ENCODE measurements at regions not wholly inside any gene's neighbourhood (a gene's known extent, or its start where the extent isn't known, plus 50 kb on each side); places are given as distances from the start of the nearest gene placed in this dataset.

DNA sequence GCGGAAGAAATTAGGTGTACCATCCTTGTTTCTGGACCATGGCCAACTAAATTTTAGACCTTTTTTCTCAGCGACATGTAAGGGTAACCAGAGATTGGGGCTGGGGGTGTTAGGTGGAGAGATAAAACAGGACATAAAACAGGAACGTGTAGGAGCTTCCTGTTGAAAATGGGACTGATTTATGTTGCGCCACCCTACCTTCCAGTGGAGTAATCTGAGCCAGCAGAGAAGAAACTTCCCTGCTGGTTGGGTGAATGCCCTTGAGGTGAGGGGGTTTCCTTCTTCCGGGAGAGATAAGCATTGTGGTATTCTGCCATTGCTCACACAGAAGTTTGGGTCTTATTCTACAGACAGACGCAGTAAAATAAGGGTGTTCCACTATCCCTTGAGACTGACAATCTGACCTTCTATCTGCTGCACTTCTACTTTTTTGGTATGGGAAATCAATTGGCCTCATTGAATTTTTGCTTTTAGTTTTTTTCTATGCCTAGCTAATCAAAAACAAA lies 417.6 kb downstream of the PCNX1 start:
- peak in 1 of 3 donors; percentile 24 for DNase-seq
- Histone ChIP-seq H3K36me3 (ENCODE audit: control insufficient read depth in 4 of 4, insufficient read depth in 4 of 4, low read length in 4 of 4) (no peaks in the 10 kb centered on the region), H3K4me3 (no peak overlapping the region), H3K4me1 (ENCODE audit: control insufficient read depth in 5 of 5, insufficient read depth in 5 of 5, low read length in 5 of 5) (peaks cover 0 to 21% (median 9%) of the 10 kb centered on the region in 5 donors), H3K9ac (ENCODE audit: insufficient read depth in 1 of 2, low read length in 2 of 2) (no peak overlapping the region), H3K9me3 (ENCODE audit: control insufficient read depth in 4 of 4, insufficient read depth in 3 of 4, low read length in 3 of 4) (no peaks in the 10 kb centered on the region), H3K27me3 (ENCODE audit: control insufficient read depth in 3 of 3, insufficient read depth in 3 of 3, low read length in 2 of 3) (no peaks in the 10 kb centered on the region), H3K27ac (ENCODE audit: low read depth in 1 of 2, low read length in 1 of 2) (no peak overlapping the region)
- 22 to 40% methylated on average over 6 of the region's 6 CpGs for WGBS, 2 donors
- ATAC-seq (ENCODE audit: insufficient read depth, low FRiP score) = no peak
- TF ChIP-seq, protein P1, sequence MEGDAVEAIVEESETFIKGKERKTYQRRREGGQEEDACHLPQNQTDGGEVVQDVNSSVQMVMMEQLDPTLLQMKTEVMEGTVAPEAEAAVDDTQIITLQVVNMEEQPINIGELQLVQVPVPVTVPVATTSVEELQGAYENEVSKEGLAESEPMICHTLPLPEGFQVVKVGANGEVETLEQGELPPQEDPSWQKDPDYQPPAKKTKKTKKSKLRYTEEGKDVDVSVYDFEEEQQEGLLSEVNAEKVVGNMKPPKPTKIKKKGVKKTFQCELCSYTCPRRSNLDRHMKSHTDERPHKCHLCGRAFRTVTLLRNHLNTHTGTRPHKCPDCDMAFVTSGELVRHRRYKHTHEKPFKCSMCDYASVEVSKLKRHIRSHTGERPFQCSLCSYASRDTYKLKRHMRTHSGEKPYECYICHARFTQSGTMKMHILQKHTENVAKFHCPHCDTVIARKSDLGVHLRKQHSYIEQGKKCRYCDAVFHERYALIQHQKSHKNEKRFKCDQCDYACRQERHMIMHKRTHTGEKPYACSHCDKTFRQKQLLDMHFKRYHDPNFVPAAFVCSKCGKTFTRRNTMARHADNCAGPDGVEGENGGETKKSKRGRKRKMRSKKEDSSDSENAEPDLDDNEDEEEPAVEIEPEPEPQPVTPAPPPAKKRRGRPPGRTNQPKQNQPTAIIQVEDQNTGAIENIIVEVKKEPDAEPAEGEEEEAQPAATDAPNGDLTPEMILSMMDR (IDR thresholded peaks at IDR 0.05; ENCODE audit: control extremely low read depth, extremely low read depth) = no peak

DNA sequence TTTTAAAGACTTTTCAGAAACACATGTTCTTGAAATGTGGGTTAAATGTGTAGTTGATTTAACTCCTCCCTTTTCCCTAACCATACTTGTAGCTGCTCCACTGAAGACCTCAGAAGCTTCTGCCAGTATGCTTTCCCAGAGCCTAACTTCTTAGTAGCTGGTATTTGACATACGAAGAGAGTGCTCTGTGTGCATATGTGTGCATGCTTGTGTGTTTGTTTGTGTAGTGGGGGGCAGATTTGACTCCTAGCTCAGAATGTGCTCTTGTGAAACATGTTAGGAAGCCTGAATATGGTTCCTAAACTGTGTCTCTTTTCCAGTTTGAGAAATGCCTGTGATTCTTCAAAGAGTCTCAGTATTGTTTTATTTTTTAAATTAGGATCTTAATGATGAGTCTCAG lies 420.4 kb downstream of the PCNX1 start:
- 70 to 82% methylated on average over 1 of the region's 1 CpG for WGBS, 2 donors
- Histone ChIP-seq H3K9ac (ENCODE audit: insufficient read depth in 1 of 2, low read length in 2 of 2) (no peak overlapping the region), H3K36me3 (ENCODE audit: control insufficient read depth in 4 of 4, insufficient read depth in 4 of 4, low read length in 4 of 4) (no peaks in the 10 kb centered on the region), H3K4me3 (no peak overlapping the region), H3K4me1 (ENCODE audit: control insufficient read depth in 5 of 5, insufficient read depth in 5 of 5, low read length in 5 of 5) (peaks cover 2 to 11% (median 8%) of the 10 kb centered on the region in 5 donors), H3K27me3 (ENCODE audit: control insufficient read depth in 3 of 3, insufficient read depth in 3 of 3, low read length in 2 of 3) (no peaks in the 10 kb centered on the region), H3K9me3 (ENCODE audit: control insufficient read depth in 4 of 4, insufficient read depth in 3 of 4, low read length in 3 of 4) (no peaks in the 10 kb centered on the region), H3K27ac (ENCODE audit: low read depth in 1 of 2, low read length in 1 of 2) (no peak overlapping the region)
- TF ChIP-seq, protein P1 (IDR thresholded peaks at IDR 0.05; ENCODE audit: control extremely low read depth, extremely low read depth) = no peak
- ATAC-seq (ENCODE audit: insufficient read depth, low FRiP score) (no peak), DNase-seq (no peak)

DNA sequence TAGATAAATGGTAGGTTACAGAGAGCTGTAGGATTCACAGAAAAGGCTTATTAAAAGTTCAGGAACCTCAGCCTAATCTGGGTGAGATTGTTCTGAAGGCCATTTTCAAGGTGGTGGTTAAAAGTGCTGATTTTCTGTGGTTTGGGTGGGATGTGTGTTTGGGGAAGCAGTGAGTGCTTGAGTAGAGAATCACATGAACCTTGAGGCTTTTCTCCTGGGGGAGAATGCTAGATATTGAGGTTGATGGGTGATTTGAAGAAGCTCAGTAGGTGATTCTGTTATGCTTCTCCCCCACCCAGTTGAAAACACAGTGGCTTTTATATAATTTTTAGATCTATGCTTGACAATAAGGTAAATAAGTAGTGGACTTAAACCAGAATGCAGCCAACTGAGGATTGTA lies 420.9 kb downstream of the PCNX1 start:
- no peak overlapping the region for H3K4me3 ChIP-seq
- TF ChIP-seq, protein P1 (IDR thresholded peaks at IDR 0.05; ENCODE audit: control extremely low read depth, extremely low read depth) = no peak
- ATAC-seq (ENCODE audit: insufficient read depth, low FRiP score) (no peak), DNase-seq (no peak)
- H3K27me3 ChIP-seq (ENCODE audit: control insufficient read depth in 3 of 3, insufficient read depth in 3 of 3, low read length in 2 of 3) = no peaks in the 10 kb centered on the region
- no peaks in the 10 kb centered on the region for H3K9me3 ChIP-seq (ENCODE audit: control insufficient read depth in 4 of 4, insufficient read depth in 3 of 4, low read length in 3 of 4)
- H3K9ac ChIP-seq (ENCODE audit: insufficient read depth in 1 of 2, low read length in 2 of 2) = no peak overlapping the region
- no peaks in the 10 kb centered on the region for H3K36me3 ChIP-seq (ENCODE audit: control insufficient read depth in 4 of 4, insufficient read depth in 4 of 4, low read length in 4 of 4)
- peaks cover 2 to 6% (median 4%) of the 10 kb centered on the region in 5 donors for H3K4me1 ChIP-seq (ENCODE audit: control insufficient read depth in 5 of 5, insufficient read depth in 5 of 5, low read length in 5 of 5)
- no peak overlapping the region for H3K27ac ChIP-seq (ENCODE audit: low read depth in 1 of 2, low read length in 1 of 2)

DNA sequence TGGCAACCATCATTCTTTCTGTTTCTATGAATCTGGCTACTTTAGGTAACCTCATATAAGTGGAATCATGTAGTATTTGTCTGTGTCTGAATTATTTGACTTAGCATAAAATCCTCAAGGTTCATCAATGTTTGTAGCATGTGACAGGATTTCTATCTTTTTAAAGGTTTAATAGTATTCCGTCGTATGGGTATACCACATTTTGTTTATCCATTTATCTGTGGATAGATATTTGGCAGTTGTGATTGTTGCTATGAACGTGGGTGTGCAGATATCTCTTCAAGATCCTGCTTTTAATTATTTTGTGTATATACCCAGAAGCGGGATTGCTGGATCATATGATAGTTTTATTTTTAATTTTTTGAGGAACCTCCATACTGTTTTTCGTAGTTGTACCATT lies 421.7 kb downstream of the PCNX1 start:
- no peak overlapping the region for H3K4me3 ChIP-seq
- H3K9ac ChIP-seq (ENCODE audit: insufficient read depth in 1 of 2, low read length in 2 of 2) = no peak overlapping the region
- no peaks in the 10 kb centered on the region for H3K27me3 ChIP-seq (ENCODE audit: control insufficient read depth in 3 of 3, insufficient read depth in 3 of 3, low read length in 2 of 3)
- DNase-seq = no peak
- H3K36me3 ChIP-seq (ENCODE audit: control insufficient read depth in 4 of 4, insufficient read depth in 4 of 4, low read length in 4 of 4) = no peaks in the 10 kb centered on the region
- no peak for ATAC-seq (ENCODE audit: insufficient read depth, low FRiP score)
- H3K27ac ChIP-seq (ENCODE audit: low read depth in 1 of 2, low read length in 1 of 2) = no peak overlapping the region
- H3K9me3 ChIP-seq (ENCODE audit: control insufficient read depth in 4 of 4, insufficient read depth in 3 of 4, low read length in 3 of 4) = no peaks in the 10 kb centered on the region
- TF ChIP-seq, protein P1 (IDR thresholded peaks at IDR 0.05; ENCODE audit: control extremely low read depth, extremely low read depth) = no peak
- H3K4me1 ChIP-seq (ENCODE audit: control insufficient read depth in 5 of 5, insufficient read depth in 5 of 5, low read length in 5 of 5) = peaks cover 0 to 4% (median 3%) of the 10 kb centered on the region in 5 donors
- 98 to 99% methylated on average over 5 of the region's 5 CpGs for WGBS, 2 donors

Data from lung (tissue), 11 donors.